H1 (cell line): ENCODE measurements at regions not wholly inside any gene's neighbourhood (a gene's known extent, or its start where the extent isn't known, plus 50 kb on each side); places are given as distances from the start of the nearest gene placed in this dataset.

Source experiments
- BRCA1 ChIP-seq: IDR thresholded peaks from 2 replicates; pipeline ENCODE4 v1.6.1; 2012; ENCODE audit warnings: low read depth, low read length, improper control_type of control experiment
- CHD2 ChIP-seq: IDR thresholded peaks from 2 replicates; pipeline ENCODE4 v1.6.1; 2012; ENCODE audit warnings: low read length, improper control_type of control experiment
- NANOG ChIP-seq: IDR thresholded peaks from 2 replicates; pipeline ENCODE4 v1.6.1; 2011; ENCODE audit warnings: low read length, low read depth, mild to moderate bottlenecking, inconsistent platforms; ENCODE audit not compliant: insufficient read depth, poor library complexity, severe bottlenecking
- NRF1 ChIP-seq: IDR thresholded peaks from 2 replicates; pipeline ENCODE4 v1.6.1; 2011; ENCODE audit warnings: mild to moderate bottlenecking, low read depth, low read length, improper control_type of control experiment
- RBBP5 ChIP-seq: IDR thresholded peaks from 2 replicates; pipeline ENCODE4 v1.7.1; 2012; ENCODE audit warnings: low read depth, mild to moderate bottlenecking, inconsistent platforms, low read length, moderate library complexity, borderline replicate concordance
- RXRA ChIP-seq: IDR thresholded peaks from 2 replicates; pipeline ENCODE4 v1.6.1; 2011; ENCODE audit warnings: low read depth, mild to moderate bottlenecking, low read length, moderate library complexity; ENCODE audit not compliant: insufficient read depth
- SAP30 ChIP-seq: fragments of 300-600 bp; sonication (generic); IDR thresholded peaks from 2 replicates; pipeline ENCODE4 v1.7.1; 2012; ENCODE audit warnings: low read length, moderate library complexity, mild to moderate bottlenecking, inconsistent platforms; ENCODE audit not compliant: insufficient read depth, insufficient replicate concordance
- TF ChIP-seq, protein P1 (sequence below): fragments of 300-600 bp; sonication (generic); IDR thresholded peaks from 2 replicates; pipeline ENCODE4 v1.7.1; 2012; ENCODE audit warnings: low read length, moderate library complexity, mild to moderate bottlenecking, inconsistent platforms; ENCODE audit not compliant: insufficient replicate concordance
- TF ChIP-seq, protein P2 (sequence below): IDR thresholded peaks from 2 replicates; pipeline ENCODE4 v1.6.1; 2011; ENCODE audit warnings: low read length, improper control_type of control experiment
- TF ChIP-seq, protein P3 (sequence below): IDR thresholded peaks from 2 replicates; pipeline ENCODE4 v1.6.1; 2011; ENCODE audit warnings: low read depth, mild to moderate bottlenecking, low read length; ENCODE audit not compliant: insufficient read depth

DNA sequence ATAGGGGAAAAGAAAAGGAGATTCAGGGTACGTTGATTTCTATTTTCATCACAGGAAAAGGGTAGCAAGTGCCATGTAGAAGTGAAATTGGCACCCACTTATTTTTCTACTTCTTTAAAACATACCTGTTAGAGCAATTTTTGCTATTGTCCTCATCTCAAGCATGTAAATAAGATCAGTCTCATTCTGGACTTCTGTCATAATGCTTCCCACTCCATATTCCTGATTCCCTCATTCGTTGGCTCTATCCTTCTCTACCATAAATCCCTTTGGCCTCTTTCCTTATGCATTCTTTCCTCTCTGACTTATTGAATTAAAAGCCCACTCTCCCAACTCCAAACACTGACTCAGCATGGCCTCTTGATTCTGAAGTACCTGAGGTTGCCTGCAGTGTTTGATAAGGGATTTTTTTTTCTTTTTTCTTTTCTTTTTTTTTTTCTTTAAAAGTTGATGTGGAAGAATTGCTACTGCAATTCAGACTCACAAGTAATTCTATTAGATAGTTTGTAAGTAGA, 465.7 kb downstream of the SLITRK6 start (continued):
- TF ChIP-seq, protein P1, sequence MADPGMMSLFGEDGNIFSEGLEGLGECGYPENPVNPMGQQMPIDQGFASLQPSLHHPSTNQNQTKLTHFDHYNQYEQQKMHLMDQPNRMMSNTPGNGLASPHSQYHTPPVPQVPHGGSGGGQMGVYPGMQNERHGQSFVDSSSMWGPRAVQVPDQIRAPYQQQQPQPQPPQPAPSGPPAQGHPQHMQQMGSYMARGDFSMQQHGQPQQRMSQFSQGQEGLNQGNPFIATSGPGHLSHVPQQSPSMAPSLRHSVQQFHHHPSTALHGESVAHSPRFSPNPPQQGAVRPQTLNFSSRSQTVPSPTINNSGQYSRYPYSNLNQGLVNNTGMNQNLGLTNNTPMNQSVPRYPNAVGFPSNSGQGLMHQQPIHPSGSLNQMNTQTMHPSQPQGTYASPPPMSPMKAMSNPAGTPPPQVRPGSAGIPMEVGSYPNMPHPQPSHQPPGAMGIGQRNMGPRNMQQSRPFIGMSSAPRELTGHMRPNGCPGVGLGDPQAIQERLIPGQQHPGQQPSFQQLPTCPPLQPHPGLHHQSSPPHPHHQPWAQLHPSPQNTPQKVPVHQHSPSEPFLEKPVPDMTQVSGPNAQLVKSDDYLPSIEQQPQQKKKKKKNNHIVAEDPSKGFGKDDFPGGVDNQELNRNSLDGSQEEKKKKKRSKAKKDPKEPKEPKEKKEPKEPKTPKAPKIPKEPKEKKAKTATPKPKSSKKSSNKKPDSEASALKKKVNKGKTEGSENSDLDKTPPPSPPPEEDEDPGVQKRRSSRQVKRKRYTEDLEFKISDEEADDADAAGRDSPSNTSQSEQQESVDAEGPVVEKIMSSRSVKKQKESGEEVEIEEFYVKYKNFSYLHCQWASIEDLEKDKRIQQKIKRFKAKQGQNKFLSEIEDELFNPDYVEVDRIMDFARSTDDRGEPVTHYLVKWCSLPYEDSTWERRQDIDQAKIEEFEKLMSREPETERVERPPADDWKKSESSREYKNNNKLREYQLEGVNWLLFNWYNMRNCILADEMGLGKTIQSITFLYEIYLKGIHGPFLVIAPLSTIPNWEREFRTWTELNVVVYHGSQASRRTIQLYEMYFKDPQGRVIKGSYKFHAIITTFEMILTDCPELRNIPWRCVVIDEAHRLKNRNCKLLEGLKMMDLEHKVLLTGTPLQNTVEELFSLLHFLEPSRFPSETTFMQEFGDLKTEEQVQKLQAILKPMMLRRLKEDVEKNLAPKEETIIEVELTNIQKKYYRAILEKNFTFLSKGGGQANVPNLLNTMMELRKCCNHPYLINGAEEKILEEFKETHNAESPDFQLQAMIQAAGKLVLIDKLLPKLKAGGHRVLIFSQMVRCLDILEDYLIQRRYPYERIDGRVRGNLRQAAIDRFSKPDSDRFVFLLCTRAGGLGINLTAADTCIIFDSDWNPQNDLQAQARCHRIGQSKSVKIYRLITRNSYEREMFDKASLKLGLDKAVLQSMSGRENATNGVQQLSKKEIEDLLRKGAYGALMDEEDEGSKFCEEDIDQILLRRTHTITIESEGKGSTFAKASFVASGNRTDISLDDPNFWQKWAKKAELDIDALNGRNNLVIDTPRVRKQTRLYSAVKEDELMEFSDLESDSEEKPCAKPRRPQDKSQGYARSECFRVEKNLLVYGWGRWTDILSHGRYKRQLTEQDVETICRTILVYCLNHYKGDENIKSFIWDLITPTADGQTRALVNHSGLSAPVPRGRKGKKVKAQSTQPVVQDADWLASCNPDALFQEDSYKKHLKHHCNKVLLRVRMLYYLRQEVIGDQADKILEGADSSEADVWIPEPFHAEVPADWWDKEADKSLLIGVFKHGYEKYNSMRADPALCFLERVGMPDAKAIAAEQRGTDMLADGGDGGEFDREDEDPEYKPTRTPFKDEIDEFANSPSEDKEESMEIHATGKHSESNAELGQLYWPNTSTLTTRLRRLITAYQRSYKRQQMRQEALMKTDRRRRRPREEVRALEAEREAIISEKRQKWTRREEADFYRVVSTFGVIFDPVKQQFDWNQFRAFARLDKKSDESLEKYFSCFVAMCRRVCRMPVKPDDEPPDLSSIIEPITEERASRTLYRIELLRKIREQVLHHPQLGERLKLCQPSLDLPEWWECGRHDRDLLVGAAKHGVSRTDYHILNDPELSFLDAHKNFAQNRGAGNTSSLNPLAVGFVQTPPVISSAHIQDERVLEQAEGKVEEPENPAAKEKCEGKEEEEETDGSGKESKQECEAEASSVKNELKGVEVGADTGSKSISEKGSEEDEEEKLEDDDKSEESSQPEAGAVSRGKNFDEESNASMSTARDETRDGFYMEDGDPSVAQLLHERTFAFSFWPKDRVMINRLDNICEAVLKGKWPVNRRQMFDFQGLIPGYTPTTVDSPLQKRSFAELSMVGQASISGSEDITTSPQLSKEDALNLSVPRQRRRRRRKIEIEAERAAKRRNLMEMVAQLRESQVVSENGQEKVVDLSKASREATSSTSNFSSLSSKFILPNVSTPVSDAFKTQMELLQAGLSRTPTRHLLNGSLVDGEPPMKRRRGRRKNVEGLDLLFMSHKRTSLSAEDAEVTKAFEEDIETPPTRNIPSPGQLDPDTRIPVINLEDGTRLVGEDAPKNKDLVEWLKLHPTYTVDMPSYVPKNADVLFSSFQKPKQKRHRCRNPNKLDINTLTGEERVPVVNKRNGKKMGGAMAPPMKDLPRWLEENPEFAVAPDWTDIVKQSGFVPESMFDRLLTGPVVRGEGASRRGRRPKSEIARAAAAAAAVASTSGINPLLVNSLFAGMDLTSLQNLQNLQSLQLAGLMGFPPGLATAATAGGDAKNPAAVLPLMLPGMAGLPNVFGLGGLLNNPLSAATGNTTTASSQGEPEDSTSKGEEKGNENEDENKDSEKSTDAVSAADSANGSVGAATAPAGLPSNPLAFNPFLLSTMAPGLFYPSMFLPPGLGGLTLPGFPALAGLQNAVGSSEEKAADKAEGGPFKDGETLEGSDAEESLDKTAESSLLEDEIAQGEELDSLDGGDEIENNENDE = no peak
- TF ChIP-seq SAP30 (no peak), RBBP5 (no peak), NANOG (no peak), NRF1 (no peak), RXRA (no peak), BRCA1 (no peak), CHD2 (no peak)
- TF ChIP-seq, protein P2, sequence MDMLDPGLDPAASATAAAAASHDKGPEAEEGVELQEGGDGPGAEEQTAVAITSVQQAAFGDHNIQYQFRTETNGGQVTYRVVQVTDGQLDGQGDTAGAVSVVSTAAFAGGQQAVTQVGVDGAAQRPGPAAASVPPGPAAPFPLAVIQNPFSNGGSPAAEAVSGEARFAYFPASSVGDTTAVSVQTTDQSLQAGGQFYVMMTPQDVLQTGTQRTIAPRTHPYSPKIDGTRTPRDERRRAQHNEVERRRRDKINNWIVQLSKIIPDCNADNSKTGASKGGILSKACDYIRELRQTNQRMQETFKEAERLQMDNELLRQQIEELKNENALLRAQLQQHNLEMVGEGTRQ = no peak
- TF ChIP-seq, protein P3, sequence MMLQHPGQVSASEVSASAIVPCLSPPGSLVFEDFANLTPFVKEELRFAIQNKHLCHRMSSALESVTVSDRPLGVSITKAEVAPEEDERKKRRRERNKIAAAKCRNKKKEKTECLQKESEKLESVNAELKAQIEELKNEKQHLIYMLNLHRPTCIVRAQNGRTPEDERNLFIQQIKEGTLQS = no peak
